ENCODE measurements at regions not wholly inside any gene's neighbourhood (a gene's known extent, or its start where the extent isn't known, plus 50 kb on each side); places are given as distances from the start of the nearest gene placed in this dataset.

GRCh38 chr4:170773709-170774273 lies 684.0 kb upstream of the AADAT start:
- no peak overlapping the region for H3K27ac ChIP-seq (replicated peaks)
- no peak overlapping the region for H3K4me3 ChIP-seq (replicated peaks; ENCODE audit: insufficient read depth, low read length)
- no peaks in the 10 kb centered on the region for H3K27me3 ChIP-seq (ENCODE audit: insufficient read depth, poor library complexity, severe bottlenecking)
- DNase-seq (ENCODE audit: low read depth in 1 of 2, low spot score in 1 of 2), result no peak
- TF ChIP-seq REST (IDR thresholded peaks at IDR 0.05; ENCODE audit: insufficient replicate concordance, low read depth), result no peak
- no peak for TF ChIP-seq GABPA (IDR thresholded peaks at IDR 0.05; ENCODE audit: low read depth)
- TF ChIP-seq POLR2AphosphoS5 (IDR thresholded peaks at IDR 0.05; ENCODE audit: low read depth), result no peak
- TF ChIP-seq CTCF (IDR thresholded peaks at IDR 0.05; ENCODE audit: insufficient read depth, low read length), result no peak
- TF ChIP-seq SPI1 (IDR thresholded peaks at IDR 0.05; ENCODE audit: borderline replicate concordance, low read depth), result no peak

- H3K27ac ChIP-seq (replicated peaks), result no peak overlapping the region
- no peaks in the 10 kb centered on the region for H3K27me3 ChIP-seq (ENCODE audit: insufficient read depth, poor library complexity, severe bottlenecking)
- no peak for DNase-seq (ENCODE audit: low read depth in 1 of 2, low spot score in 1 of 2)
- no peak overlapping the region for H3K4me3 ChIP-seq (replicated peaks; ENCODE audit: insufficient read depth, low read length)
- TF ChIP-seq SPI1 (IDR thresholded peaks at IDR 0.05; ENCODE audit: borderline replicate concordance, low read depth), result no peak
- TF ChIP-seq REST (IDR thresholded peaks at IDR 0.05; ENCODE audit: insufficient replicate concordance, low read depth), result no peak
- no peak for TF ChIP-seq POLR2AphosphoS5 (IDR thresholded peaks at IDR 0.05; ENCODE audit: low read depth)
- TF ChIP-seq GABPA (IDR thresholded peaks at IDR 0.05; ENCODE audit: low read depth), result no peak
- no peak for TF ChIP-seq CTCF (IDR thresholded peaks at IDR 0.05; ENCODE audit: insufficient read depth, low read length)
Observed at GRCh38 chr4:170772429-170772828, 682.7 kb upstream of the AADAT start.

- no peak for TF ChIP-seq SPI1 (IDR thresholded peaks at IDR 0.05; ENCODE audit: borderline replicate concordance, low read depth)
- TF ChIP-seq CTCF (IDR thresholded peaks at IDR 0.05; ENCODE audit: insufficient read depth, low read length), result no peak
- no peak for TF ChIP-seq REST (IDR thresholded peaks at IDR 0.05; ENCODE audit: insufficient replicate concordance, low read depth)
- no peak for TF ChIP-seq POLR2AphosphoS5 (IDR thresholded peaks at IDR 0.05; ENCODE audit: low read depth)
- no peak for TF ChIP-seq GABPA (IDR thresholded peaks at IDR 0.05; ENCODE audit: low read depth)
- Histone ChIP-seq H3K4me3 (replicated peaks; ENCODE audit: insufficient read depth, low read length) (no peak overlapping the region), H3K27me3 (ENCODE audit: insufficient read depth, poor library complexity, severe bottlenecking) (no peaks in the 10 kb centered on the region), H3K27ac (replicated peaks) (no peak overlapping the region)
- no peak for DNase-seq (ENCODE audit: low read depth in 1 of 2, low spot score in 1 of 2)
Observed at GRCh38 chr4:170770664-170771063, 680.9 kb upstream of the AADAT start.

All from HL-60 (cell line).